Inflammatory macrophage treated with lipopolysaccharide for 1 hour (primary cell): ENCODE measurements at regions not wholly inside any gene's neighbourhood (a gene's known extent, or its start where the extent isn't known, plus 50 kb on each side); places are given as distances from the start of the nearest gene placed in this dataset.
"Not testable (repeated sequence)": the region's sequence is repeated elsewhere in the genome, so short reads cannot be mapped to it uniquely, and the experiment has no call there.

Experiments used
- DNase-seq, 2 donors: peaks; one replicate each; pipeline ENCODE4 v3.0.0-alpha.2; 2020 to 2022

DNA sequence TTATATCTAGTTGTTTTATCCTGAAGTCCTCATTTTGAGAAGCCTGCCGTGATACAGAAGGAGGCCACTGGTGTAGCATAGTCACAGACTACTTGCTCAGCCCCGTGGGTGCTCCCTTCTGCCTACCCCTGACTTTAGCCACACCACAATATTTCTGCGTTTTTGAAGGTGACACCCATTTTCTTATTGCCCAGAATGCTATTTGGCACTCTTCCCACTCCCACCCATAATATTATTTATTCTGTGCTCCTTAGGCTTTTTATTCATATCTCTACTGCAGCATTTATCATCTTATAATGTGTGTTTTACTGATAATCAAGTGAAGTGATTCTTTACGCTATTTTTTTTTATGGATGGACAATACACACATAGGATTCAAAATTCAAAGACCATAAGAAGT lies 107.3 kb downstream of the OR2B2 start:
- no peak for DNase-seq

DNA sequence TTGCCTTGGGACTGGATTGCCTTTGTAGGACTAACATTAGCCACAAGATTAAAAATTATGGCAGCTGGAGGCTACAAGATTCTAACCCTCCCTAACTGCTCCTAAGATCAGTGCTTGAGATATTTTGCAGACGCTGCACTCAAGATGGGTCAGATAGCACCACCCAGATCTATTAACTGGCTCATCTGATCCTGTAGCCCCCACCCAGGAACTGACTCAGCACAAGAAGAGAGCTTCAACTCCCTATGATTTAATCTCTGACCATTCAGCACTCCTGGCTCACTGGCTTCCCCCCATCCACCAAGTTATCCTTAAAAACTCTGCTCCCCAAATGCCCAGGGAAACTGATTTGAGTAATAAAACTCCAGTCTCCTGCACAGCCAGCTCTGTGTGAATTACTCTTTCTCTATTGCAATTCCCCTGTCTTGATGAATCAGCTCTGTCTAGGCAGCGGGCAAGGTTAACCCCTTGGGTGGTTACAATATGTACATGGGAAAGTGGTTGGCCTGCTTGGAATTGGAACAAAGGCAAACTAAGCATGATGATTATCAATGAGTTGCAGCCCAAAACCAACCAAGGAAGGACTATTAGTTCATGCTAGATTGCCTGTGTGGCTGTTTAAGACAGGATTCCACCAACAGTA lies 111.3 kb downstream of the OR2B2 start:
- DNase-seq: no peak

DNA sequence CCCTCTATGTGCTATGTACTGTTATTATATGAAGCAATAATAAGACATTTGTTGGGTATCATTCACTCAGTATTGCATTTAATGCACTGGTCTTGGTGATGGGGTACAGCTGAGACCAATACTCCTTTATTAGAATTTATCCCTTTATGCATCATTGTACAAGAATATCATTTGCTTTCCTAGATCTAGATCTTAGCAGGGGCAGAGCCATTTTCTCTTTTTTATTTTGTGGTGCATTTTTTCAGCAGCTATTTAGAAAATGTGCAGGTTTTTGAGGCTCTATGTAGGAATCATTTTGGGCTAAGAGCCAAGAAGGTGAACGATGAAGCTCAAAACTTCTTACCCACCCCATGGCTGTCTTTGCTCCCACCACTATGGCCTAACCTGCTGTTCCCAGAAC lies 114.2 kb downstream of the OR2B2 start:
- no peak for DNase-seq

DNA sequence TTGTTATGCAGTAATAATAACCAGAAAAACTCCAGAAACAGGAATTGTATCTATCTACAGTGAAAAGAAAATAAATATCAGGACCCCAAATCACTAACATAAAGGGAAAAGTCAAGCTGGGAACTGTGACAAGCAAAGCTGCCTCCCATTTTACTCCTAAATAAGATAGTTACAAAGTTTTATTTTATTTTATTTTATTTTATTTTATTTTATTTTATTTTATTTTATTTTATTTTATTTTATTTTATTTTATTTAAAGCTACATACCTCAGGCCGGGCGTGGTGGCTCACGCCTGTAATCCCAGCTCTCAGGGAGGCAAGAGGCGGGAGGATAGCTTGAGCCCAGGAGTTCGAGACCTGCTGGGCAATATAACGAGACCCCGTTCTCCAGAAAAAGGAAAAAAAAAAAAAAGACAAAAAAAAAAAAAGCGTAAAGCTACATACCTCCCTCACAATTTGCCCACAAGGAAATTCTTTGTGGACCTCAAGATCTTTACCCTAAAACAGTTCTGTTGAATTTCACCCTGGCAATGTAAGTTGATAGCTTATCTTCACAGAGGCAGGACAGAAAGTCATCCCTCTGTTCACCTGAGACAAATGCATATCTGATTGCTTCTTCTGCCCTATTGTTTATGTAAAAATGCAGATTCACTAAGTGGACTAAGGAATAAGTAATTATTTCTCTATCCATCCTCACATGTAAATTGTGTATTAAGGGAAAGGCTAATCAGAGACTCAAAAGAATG lies 115.3 kb downstream of the OR2B2 start:
- not testable (repeated sequence) for DNase-seq

DNA sequence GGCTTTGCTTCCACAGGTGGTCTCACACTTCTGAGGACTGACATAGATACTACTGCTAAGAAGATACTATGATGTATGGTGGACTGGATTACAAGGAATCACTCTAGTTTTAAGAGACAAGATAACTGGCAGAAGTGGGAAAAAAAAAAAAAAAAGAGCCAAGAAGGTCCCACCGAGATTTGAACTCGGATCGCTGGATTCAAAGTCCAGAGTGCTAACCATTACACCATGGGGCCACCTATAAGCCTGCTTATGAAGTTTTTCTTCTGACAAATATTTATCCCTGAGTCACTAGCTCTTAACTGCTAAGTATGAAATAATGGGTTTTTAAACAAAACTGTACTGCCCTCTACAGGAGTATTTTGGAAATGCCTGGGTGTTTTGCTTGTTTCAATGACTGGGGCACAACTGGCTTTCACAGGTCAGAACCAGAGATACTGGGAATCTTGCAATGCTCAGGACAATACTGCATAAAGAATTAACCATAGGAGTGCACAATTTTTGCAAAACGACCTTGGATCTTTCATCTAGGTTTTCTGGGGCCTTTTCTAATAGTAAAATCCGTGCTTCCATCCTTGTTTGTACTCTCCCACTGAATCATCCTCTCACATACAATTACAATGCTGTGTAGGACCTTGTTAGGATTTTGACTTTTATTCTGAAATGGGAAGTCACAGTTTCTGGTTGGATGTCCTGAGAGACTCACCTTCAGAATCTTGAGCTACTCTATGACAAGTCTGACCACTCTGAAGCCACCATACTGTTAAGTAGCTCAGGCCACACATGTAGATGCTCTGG lies 116.3 kb downstream of the OR2B2 start:
- DNase-seq: peak; percentile 86 to 100

DNA sequence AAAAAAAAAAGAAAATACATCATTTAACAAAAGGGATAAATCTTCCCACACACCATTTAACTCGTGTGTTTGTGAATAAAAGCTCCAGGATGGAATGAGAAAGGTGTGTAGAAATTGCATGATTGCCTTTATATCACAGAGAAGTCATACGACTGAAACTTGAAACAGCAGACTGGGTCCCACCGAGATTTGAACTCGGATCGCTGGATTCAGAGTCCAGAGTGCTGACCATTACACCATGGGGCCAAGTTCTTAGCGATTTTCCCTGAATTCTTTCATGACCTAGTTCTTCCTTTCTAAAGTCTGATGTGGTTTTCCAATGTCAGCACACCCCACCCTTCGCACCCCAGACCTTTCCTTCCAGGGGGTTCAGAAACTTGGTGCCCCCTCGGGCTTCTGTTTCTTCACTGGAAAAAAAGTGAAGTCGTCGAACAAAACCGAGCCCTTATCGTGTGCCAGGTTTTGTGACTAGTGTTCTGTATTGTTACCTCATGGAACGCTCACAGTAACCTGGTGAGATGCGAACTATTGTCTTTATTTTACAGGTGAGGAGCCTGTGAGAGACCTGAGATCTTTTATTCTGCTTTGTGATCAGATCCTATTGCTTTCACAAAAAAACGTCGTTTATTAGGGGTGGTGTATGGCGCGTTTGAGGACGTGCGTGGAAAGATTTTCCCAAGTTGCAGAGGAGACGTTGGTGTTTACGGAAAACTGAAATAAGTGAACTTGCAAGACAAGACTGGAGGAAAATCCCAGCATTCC lies 120.8 kb downstream of the OR2B2 start:
- peak; percentile 76 to 92 for DNase-seq

DNA sequence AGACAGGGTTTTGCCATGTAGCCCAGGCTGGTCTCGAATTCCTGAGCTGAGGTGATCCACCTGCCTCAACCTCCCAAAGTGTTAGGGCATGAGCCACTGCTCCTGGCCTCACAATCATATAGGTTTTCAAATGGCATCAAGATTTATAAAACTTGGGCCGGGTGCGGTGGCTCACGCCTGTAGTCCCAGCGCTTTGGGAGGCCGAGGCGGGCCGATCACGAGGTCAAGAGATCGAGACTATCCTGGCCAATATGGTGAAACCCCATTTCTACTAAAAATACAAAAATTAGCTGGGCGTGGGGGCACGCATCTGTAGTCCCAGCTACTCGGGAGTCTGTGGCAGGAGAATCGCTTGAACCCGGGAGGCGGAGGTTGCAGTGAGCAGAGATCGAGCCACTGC lies 123.8 kb downstream of the OR2B2 start:
- DNase-seq: not testable (repeated sequence)

DNA sequence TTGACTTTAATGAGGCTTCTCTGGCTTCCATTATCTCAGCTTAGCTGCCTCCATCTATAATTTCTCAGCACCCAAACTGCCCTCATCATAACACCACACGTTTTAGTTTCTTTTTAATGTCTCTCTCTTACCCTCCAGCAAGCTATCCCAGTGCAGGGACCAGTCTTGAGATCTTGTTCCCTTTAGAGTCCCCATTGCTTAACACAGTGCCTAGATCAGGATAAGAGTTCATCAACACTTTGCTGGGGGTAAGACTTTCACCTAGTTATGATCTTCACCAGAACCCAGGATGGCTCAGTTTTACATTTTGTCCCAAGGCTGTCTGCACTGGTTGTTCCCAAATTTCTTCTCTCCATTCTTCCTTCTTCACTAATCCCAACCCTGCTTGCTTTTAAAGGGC lies 126.1 kb downstream of the OR2B2 start:
- no peak for DNase-seq

DNA sequence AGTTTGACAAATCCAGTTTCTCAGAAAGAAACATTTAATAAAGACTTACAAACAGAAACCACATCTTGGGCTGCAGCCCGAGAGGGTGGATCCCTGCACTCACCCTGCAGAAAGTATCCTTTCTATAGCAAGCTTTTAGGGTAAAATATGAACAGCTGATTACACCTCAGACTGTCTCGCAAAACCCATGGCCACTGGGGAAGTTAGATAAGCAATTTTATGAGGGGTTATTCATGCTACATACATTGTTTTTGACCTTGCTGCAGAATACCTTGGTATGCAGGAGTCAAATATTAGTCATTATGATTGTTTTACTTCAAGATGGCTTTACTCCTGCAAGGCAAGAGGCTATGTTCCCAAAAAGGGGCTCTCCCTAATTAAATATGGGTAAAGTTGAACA lies 126.9 kb downstream of the OR2B2 start:
- no peak for DNase-seq

DNA sequence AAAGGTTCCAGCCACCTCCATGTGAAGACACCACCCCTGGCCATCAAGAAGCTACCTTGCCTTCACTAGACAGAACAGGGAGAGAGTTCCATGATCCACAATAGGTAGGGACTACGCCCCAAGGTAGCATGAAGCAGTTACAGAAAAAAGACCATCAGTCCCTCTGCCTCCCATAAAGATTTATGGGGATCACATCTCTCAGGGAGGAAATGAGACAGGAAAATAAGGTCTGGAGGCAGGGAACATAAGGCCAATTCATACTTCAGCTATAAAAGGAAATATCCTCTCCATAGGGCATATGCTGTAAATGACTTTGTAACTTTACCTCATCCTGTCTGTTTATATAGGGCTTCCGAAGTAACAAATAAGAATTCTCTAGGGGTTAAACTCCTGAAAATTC lies 129.4 kb downstream of the OR2B2 start:
- no peak for DNase-seq

DNA sequence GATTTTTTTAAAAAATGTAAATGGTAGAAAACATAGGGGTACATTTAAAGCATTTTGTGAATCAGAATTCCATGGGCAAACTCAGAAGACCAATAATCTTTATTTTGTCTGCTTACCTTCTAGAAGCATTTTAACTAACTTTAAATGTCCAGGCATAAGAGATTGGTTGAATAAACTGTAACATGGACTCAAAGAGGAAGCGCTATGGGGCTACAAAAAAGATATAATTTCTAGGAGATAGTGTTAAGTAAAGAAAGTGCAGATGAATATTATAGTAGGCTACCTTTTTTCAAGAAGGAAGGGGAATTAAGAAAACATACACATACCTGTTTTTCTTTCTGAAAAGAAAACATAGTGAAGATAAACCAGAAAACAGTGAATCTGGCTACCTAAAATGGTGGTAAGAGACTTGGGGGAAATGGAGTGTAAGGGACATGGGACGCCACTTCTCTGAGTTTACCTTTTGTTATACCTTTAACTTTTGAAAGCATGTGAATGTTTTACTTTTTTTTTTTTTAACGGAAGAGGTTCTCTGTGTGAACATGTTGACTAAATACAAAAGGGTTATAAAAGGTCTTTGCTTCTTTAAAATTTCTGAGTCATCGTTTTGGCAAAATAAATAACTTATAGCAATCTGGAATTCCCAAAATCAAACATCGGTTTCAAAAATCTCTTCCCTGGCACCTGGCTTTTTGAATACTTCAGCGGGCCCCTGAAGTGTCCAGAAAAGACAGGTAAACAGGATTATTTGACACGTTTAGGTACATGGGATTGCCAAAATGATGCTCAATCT lies 133.4 kb downstream of the OR2B2 start:
- no peak for DNase-seq

DNA sequence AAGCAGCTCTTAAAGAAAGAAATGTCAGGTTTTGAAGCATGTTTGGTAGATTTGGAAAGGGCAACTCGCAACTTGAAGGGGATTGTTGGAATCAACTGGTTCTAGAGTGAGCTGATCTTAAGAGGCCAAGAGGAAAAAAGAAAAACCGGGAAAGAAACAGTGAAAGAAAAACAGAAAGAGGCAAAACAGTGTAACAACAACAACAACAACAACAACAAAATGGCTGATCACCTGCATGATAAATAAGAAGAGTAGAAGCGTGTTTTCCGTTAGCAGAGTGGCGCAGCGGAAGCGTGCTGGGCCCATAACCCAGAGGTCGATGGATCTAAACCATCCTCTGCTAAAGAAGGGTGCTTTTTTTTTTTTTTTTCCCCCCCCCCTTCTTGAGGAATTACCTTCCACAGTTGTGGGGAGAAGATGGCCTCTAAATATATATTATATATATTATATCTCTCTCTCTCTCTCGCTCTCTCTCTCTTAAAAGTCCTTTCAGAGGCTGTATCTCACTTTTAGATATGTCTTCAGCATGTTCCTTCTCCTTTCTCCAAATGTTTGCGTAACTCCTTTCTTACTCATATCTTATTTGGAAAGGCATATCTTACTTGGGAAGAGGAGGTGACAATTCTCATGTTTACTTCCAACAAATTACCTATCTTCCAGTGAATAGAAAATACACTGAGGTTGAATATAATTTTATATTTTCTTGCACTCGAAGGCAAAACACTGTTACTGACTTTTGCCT lies 134.4 kb downstream of the OR2B2 start:
- peak; percentile 33 to 55 for DNase-seq

DNA sequence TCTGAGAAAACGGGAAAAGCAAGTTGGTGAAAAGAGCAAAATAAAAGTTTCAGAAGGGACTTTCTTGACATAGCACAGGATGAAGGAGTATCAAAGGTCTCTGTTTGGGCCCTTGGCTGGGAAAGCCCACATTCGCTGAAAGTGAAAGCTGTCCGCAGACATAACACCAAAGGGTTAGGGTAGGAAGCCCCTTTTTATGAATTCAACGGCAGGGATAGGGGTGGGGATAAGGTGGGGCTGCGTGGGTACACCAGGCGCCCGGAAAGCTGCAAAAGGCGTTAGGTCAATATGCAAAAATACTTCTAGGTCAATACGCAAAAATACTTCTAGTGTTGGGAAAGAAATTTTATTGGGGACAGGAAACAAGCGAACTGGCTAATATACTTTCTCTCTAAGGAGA lies 135.1 kb downstream of the OR2B2 start:
- DNase-seq: no peak

DNA sequence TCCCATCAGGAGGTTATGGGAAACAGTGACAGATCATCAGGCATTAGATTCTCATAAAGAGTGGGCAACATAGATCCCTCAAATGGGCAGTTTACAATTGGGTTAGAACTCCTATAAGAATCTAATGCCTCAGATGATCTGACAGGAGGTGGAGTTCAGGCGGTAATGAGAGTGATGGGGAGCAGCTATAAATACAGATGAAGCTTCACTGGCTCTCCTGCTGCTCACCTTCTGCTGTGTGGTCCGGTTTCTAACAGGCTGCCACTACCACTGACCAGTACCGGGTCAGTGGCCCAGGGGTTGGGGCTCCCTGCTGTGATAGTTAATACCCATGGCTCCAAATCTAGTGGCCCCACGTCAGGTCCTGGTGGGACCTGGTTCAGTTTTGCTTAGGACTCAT lies 135.7 kb downstream of the OR2B2 start:
- DNase-seq: no peak

DNA sequence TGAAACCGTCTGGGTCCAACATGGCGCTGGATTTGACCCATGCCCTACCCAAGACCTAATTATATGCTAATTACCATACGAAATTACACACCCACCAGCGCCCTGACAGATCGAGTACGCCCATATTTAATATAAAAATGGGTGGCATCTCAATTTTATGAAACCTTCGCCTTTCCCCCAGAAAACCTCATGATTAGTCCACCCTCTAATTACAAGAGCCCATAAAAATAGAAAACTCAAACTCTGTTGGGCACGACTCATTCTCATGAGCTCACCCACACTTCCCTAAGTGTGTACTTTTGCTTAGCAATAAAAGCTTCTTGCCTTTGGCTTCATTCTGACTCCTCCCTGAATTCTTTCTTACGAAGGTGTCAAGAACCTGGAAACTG lies 136.4 kb downstream of the OR2B2 start:
- DNase-seq: peak in 1 of 2 donors; percentile 82

DNA sequence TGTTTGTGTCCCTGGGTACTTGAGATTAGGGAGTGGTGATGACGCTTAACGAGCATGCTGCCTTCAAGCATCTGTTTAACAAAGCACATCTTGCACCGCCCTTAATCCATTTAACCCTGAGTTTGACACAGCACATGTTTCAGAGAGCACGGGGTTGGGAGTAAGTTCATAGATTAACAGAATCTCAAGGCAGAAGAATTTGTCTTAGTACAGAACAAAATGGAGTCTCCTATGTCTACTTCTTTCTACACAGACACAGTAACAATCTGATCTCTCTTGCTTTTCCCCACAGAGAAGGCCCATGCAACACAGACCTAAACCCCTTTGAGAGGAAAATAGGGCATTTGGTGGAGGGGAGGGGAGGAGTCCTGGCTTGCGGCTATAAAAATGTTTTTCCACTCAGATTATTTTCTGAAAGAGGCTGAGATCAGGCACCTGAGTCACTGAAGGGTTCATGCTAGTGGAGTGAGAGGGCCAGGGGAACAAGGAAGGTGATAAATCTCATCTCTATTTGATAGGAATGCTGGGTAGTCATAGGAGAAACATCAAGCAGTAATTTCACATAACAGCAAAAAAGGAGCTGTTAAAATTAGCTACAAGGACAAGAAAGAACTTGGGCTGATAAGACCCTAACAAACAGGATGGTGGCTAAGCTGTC lies 136.9 kb downstream of the OR2B2 start:
- DNase-seq: not testable (repeated sequence)

DNA sequence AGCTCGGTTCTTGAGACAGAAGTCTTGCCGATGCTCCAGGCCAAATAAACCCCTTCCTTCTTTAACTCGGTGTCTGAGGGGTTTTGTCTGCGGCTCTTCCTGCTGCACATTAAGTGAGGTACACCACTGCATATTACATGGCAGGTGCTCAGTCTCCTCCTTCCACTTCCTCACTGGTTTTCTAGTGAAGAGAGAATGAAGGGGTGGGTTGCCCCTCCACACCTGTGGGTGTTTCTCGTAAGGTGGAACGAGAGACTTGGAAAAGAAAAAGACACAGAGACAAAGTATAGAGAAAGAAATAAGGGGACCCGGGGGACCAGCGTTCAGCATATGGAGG lies 138.0 kb downstream of the OR2B2 start:
- not testable (repeated sequence) for DNase-seq

DNA sequence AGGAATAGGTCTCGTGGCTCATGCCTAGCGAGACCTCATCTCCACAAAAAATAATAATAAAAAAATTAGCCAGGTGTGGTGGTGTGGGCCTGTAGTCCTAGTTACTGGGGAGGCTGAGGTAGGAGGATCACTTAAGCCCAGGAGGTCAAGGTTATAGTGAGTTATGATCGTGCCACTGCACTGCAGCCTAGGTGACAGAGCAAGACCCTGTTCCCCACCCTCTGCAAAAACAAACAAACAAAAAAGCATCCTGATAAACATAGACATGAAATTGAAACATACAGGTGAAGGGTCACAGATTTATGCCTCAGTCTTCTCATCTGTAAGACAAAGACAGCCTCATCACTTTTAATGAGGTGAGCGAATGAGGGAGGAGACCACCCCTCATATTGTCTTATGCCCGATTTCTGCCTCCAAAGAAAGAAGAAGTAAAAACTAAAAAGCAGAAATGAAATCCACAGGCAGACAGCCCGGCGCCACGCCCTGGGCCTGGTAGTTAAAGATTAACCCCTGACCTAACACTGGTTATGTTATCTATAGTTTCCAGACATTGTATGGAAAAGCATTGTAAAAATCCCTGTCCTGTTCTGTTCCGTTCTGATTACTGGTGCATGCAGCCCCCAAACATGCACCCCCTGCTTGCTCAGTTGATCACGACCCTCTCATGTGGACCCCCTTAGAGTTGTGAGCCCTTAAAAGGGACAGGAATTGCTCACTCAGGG lies 138.5 kb downstream of the OR2B2 start:
- DNase-seq: peak in 1 of 2 donors; percentile 20

DNA sequence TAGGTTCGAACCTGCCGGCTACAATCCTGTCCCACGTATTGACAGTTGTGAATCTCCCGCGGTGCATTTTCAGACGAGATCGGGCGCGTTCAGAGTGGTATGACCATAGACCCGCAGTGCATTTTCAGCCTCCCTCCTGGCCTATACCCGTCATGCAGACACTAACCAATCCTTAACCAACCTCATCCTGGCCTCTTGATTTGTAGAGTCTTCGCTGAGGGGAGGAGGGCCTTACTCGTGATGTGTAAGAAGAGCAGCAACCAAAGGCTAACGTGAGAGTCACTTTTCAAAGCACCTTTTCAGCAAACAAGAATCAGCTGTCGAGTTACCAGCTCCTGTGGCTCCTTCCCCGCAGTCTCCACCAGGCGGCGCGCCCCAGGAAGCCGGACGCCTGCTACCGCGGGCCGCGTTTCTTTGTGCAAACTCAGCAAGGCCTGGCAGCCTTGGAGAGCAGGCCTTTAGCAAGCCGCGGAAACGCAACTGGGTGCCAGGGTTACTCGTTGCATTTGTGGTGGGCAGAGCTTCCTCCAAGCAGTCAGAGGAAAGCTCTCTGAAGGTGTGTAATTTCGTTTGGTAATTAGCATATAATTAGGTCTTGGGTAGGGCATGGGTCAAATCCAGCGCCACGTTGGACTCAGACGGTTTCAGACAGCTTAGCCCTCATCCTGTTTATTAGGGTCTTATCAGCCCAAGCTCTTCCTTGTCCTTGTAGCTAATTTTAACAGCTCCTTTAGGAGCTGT lies 139.8 kb downstream of the OR2B2 start:
- peak; percentile 82 to 88 for DNase-seq

DNA sequence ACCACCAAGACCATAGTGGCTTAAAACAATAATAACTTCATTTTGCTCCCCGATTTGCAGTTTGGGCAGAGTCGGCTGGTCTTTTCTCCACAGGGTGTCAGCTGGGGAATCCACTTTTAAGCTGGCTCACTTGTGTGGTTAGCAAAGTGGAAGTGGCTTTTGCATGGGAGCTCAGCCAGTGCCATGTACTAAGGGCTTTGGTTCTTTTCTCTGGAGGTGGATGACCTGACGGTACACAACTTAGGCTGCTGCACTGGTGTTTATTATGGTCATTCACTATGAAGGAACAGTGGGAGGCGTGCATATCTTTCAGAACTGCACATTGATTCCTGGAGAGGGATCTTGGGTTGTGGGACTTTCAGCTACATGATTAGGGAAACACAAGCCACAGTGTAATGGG lies 141.0 kb downstream of the OR2B2 start:
- DNase-seq: peak in 1 of 2 donors; percentile 19
